Neuronal stem cell (in vitro differentiated cells): ENCODE measurements at regions not wholly inside any gene's neighbourhood (a gene's known extent, or its start where the extent isn't known, plus 50 kb on each side); places are given as distances from the start of the nearest gene placed in this dataset.
"Not testable (repeated sequence)": the region's sequence is repeated elsewhere in the genome, so short reads cannot be mapped to it uniquely, and the experiment has no call there.

ENCODE experiments used
- DNase-seq: peaks from one replicate; pipeline ENCODE4 v3.0.0-alpha.2; 2013; ENCODE audit warnings: low spot score
- H2AFZ ChIP-seq: one replicate; pipeline ENCODE4 v1.6.1; 2013; ENCODE audit warnings: mild to moderate bottlenecking, low read length, inconsistent platforms
- H2AK5ac ChIP-seq: 2 replicates; pipeline ENCODE4 v1.6.1; 2013; ENCODE audit warnings: low read depth, mild to moderate bottlenecking, inconsistent platforms, low read length, moderate library complexity, mixed read lengths
- H2BK120ac ChIP-seq: 2 replicates; pipeline ENCODE4 v1.6.1; 2013; ENCODE audit warnings: low read depth, mild to moderate bottlenecking, inconsistent platforms, low read length, moderate library complexity, mixed read lengths
- H2BK12ac ChIP-seq: one replicate; pipeline ENCODE4 v1.6.1; 2013; ENCODE audit warnings: low read length, inconsistent platforms
- H2BK15ac ChIP-seq: 2 replicates; pipeline ENCODE4 v1.6.1; 2013; ENCODE audit warnings: mild to moderate bottlenecking, low read length, inconsistent platforms, mixed read lengths
- H2BK5ac ChIP-seq: one replicate; pipeline ENCODE4 v1.6.1; 2013; ENCODE audit warnings: inconsistent platforms, mild to moderate bottlenecking, low read length, moderate library complexity
- H3K14ac ChIP-seq: one replicate; pipeline ENCODE4 v1.6.1; 2013; ENCODE audit warnings: low read length, inconsistent platforms
- H3K18ac ChIP-seq: 2 replicates; pipeline ENCODE4 v1.6.1; 2013; ENCODE audit warnings: low read length, inconsistent platforms
- H3K23ac ChIP-seq: 2 replicates; pipeline ENCODE4 v1.6.1; 2013; ENCODE audit warnings: low read depth, mild to moderate bottlenecking, mixed read lengths, low read length, inconsistent platforms; ENCODE audit not compliant: poor library complexity
- H3K27ac ChIP-seq: replicated peaks from 3 replicates; pipeline ENCODE4 v1.5.1; 2013; ENCODE audit warnings: low read length, inconsistent platforms
- H3K27me3 ChIP-seq, 3 experiments: 2 replicates each; pipeline ENCODE4 v1.6.1; 2013; ENCODE audit warnings: low read length in 3 of 3, mild to moderate bottlenecking in 2 of 3, inconsistent platforms in 1 of 3, low read depth in 1 of 3, mixed read lengths in 1 of 3, moderate library complexity in 1 of 3; ENCODE audit not compliant: control insufficient read depth in 3 of 3, insufficient read depth in 3 of 3
- H3K36me3 ChIP-seq, 2 donors: replicated peaks in 1 of 2; 2 replicates each; pipeline ENCODE4 v1.6.1; 2013; ENCODE audit warnings: low read length in 2 of 2; ENCODE audit not compliant: control insufficient read depth in 2 of 2, insufficient read depth in 2 of 2
- H3K4ac ChIP-seq: 2 replicates; pipeline ENCODE4 v1.6.1; 2013; ENCODE audit warnings: inconsistent platforms, mild to moderate bottlenecking, low read length, moderate library complexity
- H3K4me1 ChIP-seq, 2 donors: 1 replicate in 1 of 2; 2 replicates in 1 of 2; pipeline ENCODE4 v1.6.1; 2013; ENCODE audit warnings: low read length in 2 of 2, low read depth in 1 of 2; ENCODE audit not compliant: control insufficient read depth in 2 of 2, insufficient read depth in 1 of 2
- H3K4me2 ChIP-seq: one replicate; pipeline ENCODE4 v1.6.1; 2013; ENCODE audit warnings: mild to moderate bottlenecking, low read length, inconsistent platforms; ENCODE audit not compliant: insufficient read depth, poor library complexity, severe bottlenecking
- H3K4me3 ChIP-seq, 2 donors: 2 replicates each; pipeline ENCODE4 v1.5.1; 2013; ENCODE audit warnings: low read length in 2 of 2, mild to moderate bottlenecking in 2 of 2, inconsistent platforms in 1 of 2, moderate library complexity in 1 of 2
- H3K79me1 ChIP-seq: one replicate; pipeline ENCODE4 v1.6.1; 2013; ENCODE audit warnings: low read depth, mild to moderate bottlenecking, inconsistent platforms, low read length, moderate library complexity
- H3K9ac ChIP-seq: one replicate; pipeline ENCODE4 v1.6.1; 2013; ENCODE audit warnings: mild to moderate bottlenecking, low read depth, low read length, inconsistent platforms; ENCODE audit not compliant: poor library complexity
- H3K9me3 ChIP-seq, 2 donors: replicated peaks in 1 of 2; 2 replicates each; pipeline versions ENCODE3 to v1.6.1; 2013; ENCODE audit warnings: low read length in 2 of 2, mild to moderate bottlenecking in 2 of 2, inconsistent platforms in 1 of 2, low read depth in 1 of 2, mixed read lengths in 1 of 2, moderate library complexity in 1 of 2; ENCODE audit not compliant: control insufficient read depth in 2 of 2, insufficient read depth in 1 of 2
- H4K8ac ChIP-seq: one replicate; pipeline ENCODE4 v1.6.1; 2013; ENCODE audit warnings: low read depth, mild to moderate bottlenecking, inconsistent platforms, low read length, moderate library complexity
- H4K91ac ChIP-seq: one replicate; pipeline ENCODE4 v1.6.1; 2013; ENCODE audit warnings: low read length, low read depth, mild to moderate bottlenecking, inconsistent platforms; ENCODE audit not compliant: poor library complexity
- WGBS, 2 donors: extraction: QIAGEN DNeasy Blood & Tissue Kit; methylation state at CpG; one replicate each; pipeline ENCODE4 v1.1.7; 2013; ENCODE audit warnings: missing lambda C conversion rate in 2 of 2, mixed read lengths in 1 of 2; ENCODE audit not compliant: insufficient read length in 2 of 2, insufficient replicate concordance in 1 of 2; ENCODE audit errors: extremely low coverage in 2 of 2; 5-methylcytosine and 5-hydroxymethylcytosine counted together

DNA sequence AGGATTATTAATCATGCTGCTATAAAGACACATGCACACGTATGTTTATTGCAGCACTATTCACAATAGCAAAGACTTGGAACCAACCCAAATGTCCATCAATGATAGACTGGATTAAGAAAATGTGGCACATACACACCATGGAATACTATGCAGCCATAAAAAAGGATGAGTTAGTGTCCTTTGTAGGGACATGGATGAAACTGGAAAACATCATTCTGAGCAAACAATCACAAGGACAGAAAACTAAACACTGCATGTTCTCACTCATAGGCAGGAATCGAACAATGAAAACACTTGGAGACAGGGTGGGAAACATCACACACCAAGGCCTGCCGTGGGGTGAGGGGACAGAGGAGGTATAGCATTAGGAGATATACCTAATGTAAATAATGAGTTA is 56.4 kb upstream of the SESTD1 start:
- H2AK5ac ChIP-seq, H3K18ac ChIP-seq, H3K23ac ChIP-seq, H2BK120ac ChIP-seq, H2AFZ ChIP-seq, H2BK12ac ChIP-seq, H3K36me3 ChIP-seq, H4K91ac ChIP-seq, H3K4me3 ChIP-seq, H3K4me2 ChIP-seq, H3K27ac ChIP-seq, H3K14ac ChIP-seq, H3K4ac ChIP-seq, H3K9ac ChIP-seq, H3K4me1 ChIP-seq, H4K8ac ChIP-seq, H2BK15ac ChIP-seq, H3K27me3 ChIP-seq, H3K9me3 ChIP-seq, H3K79me1 ChIP-seq, DNase-seq, H2BK5ac ChIP-seq: not testable (repeated sequence)
- no CpG with 5 or more reads among the region's 3 CpGs for WGBS, 2 donors

DNA sequence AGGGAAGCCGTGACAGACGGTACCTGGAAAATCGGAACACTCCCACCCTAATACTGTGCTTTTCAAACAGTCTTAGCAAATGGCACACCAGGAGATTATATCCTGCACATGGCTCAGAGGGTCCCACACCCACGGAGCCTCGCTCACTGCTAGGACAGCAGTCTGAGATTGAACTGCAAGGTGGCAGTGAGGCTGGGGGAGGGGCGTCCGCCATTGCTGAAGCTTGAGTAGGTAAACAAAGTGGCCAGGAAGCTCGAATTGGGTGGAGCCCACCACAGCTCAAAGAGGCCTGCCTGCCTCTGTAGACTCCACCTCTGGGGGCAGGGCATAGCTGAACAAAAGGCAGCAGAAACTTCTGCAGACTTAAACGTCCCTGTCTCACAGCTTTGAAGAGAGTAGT is 50.1 kb upstream of the SESTD1 start:
- not testable (repeated sequence) for H3K4me2 ChIP-seq, H4K8ac ChIP-seq, H3K9ac ChIP-seq, DNase-seq, H2BK12ac ChIP-seq, H3K18ac ChIP-seq, H3K23ac ChIP-seq, H3K27me3 ChIP-seq, H3K4me3 ChIP-seq, H3K9me3 ChIP-seq, H3K14ac ChIP-seq, H2BK5ac ChIP-seq, H3K36me3 ChIP-seq, H2AFZ ChIP-seq, H2BK15ac ChIP-seq, H3K4ac ChIP-seq, H3K27ac ChIP-seq, H3K4me1 ChIP-seq, H2BK120ac ChIP-seq, H4K91ac ChIP-seq, H2AK5ac ChIP-seq, H3K79me1 ChIP-seq
- no CpG with 5 or more reads among the region's 9 CpGs for WGBS, 2 donors
